IMR-90 (cell line): ENCODE measurements at regions not wholly inside any gene's neighbourhood (a gene's known extent, or its start where the extent isn't known, plus 50 kb on each side); places are given as distances from the start of the nearest gene placed in this dataset.
A peak's percentile ranks its signal among the peaks of the same experiment; 100 is the strongest.

Source experiments
- ATAC-seq: fragments of 200-7000 bp; cut with Tn5 transposase; 2 replicates; pipeline ENCODE4 v1.9.1; 2020; ENCODE audit warnings: low read depth, mild to moderate bottlenecking, moderate library complexity
- BruUV-seq: library from RNA; stranded (reverse); fragments of 400-500 nt; replicated peaks from 2 replicates; lab custom pipeline; 2021; lab: Mats Ljungman, UMichigan
- CTCF ChIA-PET: fragments of 300-600 bp; formaldehyde crosslinking; extraction: SDS; loops from one replicate; lab custom pipeline; 2021; ENCODE audit warnings: antibody characterized with exemption; lab: Yijun Ruan, JAX
- POLR2A ChIA-PET: fragments of 300-600 bp; sonication (Branson Sonifier 250); formaldehyde crosslinking; loops from one replicate; lab custom pipeline; 2022; ENCODE audit warnings: antibody characterized with exemption; ENCODE audit not compliant: unreplicated experiment; lab: Charles Lee
- DNase-seq: peaks from one replicate; pipeline ENCODE4 v3.0.0; 2013
- H2AFZ ChIP-seq: replicated peaks from 2 replicates; pipeline ENCODE3; 2013; ENCODE audit warnings: low read length, mild to moderate bottlenecking; ENCODE audit not compliant: poor library complexity
- H2AK5ac ChIP-seq: 2 replicates; pipeline ENCODE4 v1.6.1; 2013; ENCODE audit warnings: low read depth, low read length, inconsistent platforms
- H2AK9ac ChIP-seq: replicated peaks from 2 replicates; pipeline ENCODE3; 2013; ENCODE audit warnings: mild to moderate bottlenecking, low read depth, low read length, moderate library complexity; ENCODE audit not compliant: poor library complexity
- H2BK120ac ChIP-seq: 2 replicates; pipeline ENCODE4 v1.6.1; 2013; ENCODE audit warnings: low read depth, low read length, inconsistent platforms
- H2BK15ac ChIP-seq: 3 replicates; pipeline ENCODE4 v1.6.1; 2013; ENCODE audit warnings: low read depth, low read length, inconsistent platforms
- H2BK20ac ChIP-seq: 2 replicates; pipeline ENCODE4 v1.6.1; 2013; ENCODE audit warnings: low read depth, mild to moderate bottlenecking, inconsistent platforms, low read length, moderate library complexity
- H2BK5ac ChIP-seq: 2 replicates; pipeline ENCODE4 v1.6.1; 2013; ENCODE audit warnings: mild to moderate bottlenecking, low read depth, low read length, inconsistent platforms; ENCODE audit not compliant: poor library complexity, severe bottlenecking
- H3K14ac ChIP-seq: replicated peaks from 2 replicates; pipeline ENCODE4 v1.6.1; 2013; ENCODE audit warnings: low read depth, low read length, inconsistent platforms
- H3K18ac ChIP-seq: 2 replicates; pipeline ENCODE4 v1.6.1; 2013; ENCODE audit warnings: low read depth, low read length, control low read depth
- H3K23ac ChIP-seq: 2 replicates; pipeline ENCODE4 v1.6.1; 2013; ENCODE audit warnings: low read depth, low read length, inconsistent platforms
- H3K27ac ChIP-seq: 2 replicates; pipeline ENCODE4 v1.5.1; 2013; ENCODE audit warnings: mild to moderate bottlenecking, control low read depth, low read length; ENCODE audit not compliant: insufficient read depth
- H3K27me3 ChIP-seq: 2 replicates; pipeline ENCODE4 v1.6.1; 2013; ENCODE audit warnings: low read length; ENCODE audit not compliant: control insufficient read depth, insufficient read depth
- H3K36me3 ChIP-seq: 2 replicates; pipeline ENCODE4 v1.6.1; 2013; ENCODE audit warnings: low read length, mixed read lengths; ENCODE audit not compliant: control insufficient read depth, insufficient read depth
- H3K4ac ChIP-seq: 2 replicates; pipeline ENCODE4 v1.6.1; 2013; ENCODE audit warnings: low read depth, low read length, inconsistent platforms
- H3K4me1 ChIP-seq: 2 replicates; pipeline ENCODE4 v1.6.1; 2013; ENCODE audit warnings: low read length, mixed read lengths; ENCODE audit not compliant: control insufficient read depth, insufficient read depth
- H3K4me2 ChIP-seq: 2 replicates; pipeline ENCODE4 v1.6.1; 2013; ENCODE audit warnings: low read depth, mild to moderate bottlenecking, control low read depth, low read length, moderate library complexity
- H3K4me3 ChIP-seq: 2 replicates; pipeline ENCODE4 v1.5.1; 2013; ENCODE audit warnings: low read depth, mild to moderate bottlenecking, control low read depth, low read length, moderate library complexity; ENCODE audit not compliant: insufficient read depth
- H3K56ac ChIP-seq: 2 replicates; pipeline ENCODE4 v1.6.1; 2013; ENCODE audit warnings: low read length, inconsistent platforms; ENCODE audit not compliant: insufficient read depth; ENCODE audit errors: extremely low read depth
- H3K79me1 ChIP-seq, 2 experiments: 2 replicates each; pipeline ENCODE4 v1.6.1; 2013; ENCODE audit warnings: low read length in 2 of 2, inconsistent platforms in 1 of 2, low read depth in 1 of 2
- H3K9ac ChIP-seq: 2 replicates; pipeline ENCODE4 v1.6.1; 2013; ENCODE audit warnings: low read depth, low read length, control low read depth
- H3K9me1 ChIP-seq: 2 replicates; pipeline ENCODE4 v1.6.1; 2013; ENCODE audit warnings: low read length, inconsistent platforms; ENCODE audit not compliant: insufficient read depth
- H3K9me3 ChIP-seq: 2 replicates; pipeline ENCODE4 v1.6.1; 2013; ENCODE audit warnings: low read length; ENCODE audit not compliant: control insufficient read depth, insufficient read depth
- H4K20me1 ChIP-seq: 2 replicates; pipeline ENCODE4 v1.6.1; 2013; ENCODE audit warnings: low read length, inconsistent platforms; ENCODE audit not compliant: insufficient read depth
- H4K5ac ChIP-seq: 2 replicates; pipeline ENCODE4 v1.6.1; 2013; ENCODE audit warnings: mild to moderate bottlenecking, low read depth, low read length, control low read depth
- H4K8ac ChIP-seq, 2 experiments: 2 replicates each; pipeline ENCODE4 v1.6.1; 2013; ENCODE audit warnings: low read depth in 2 of 2, low read length in 2 of 2, control low read depth in 1 of 2, inconsistent platforms in 1 of 2
- H4K91ac ChIP-seq: 2 replicates; pipeline ENCODE4 v1.6.1; 2013; ENCODE audit warnings: low read depth, low read length, inconsistent platforms; ENCODE audit not compliant: insufficient read depth
- BHLHE40 ChIP-seq: fragments of 150-350 bp; IDR thresholded peaks from 2 replicates; pipeline ENCODE4 v1.6.1; 2016; ENCODE audit warnings: mild to moderate bottlenecking, low read depth, low read length
- CEBPB ChIP-seq: IDR thresholded peaks from 2 replicates; pipeline ENCODE4 v1.6.1; 2012; ENCODE audit warnings: low read depth, low read length, improper control_type of control experiment
- CHD1 ChIP-seq: IDR thresholded peaks from 2 replicates; pipeline ENCODE4 v1.6.1; 2012; ENCODE audit warnings: low read depth, low read length, improper control_type of control experiment
- FOS ChIP-seq: fragments of 150-350 bp; IDR thresholded peaks from 2 replicates; pipeline ENCODE4 v1.6.1; 2016; ENCODE audit warnings: low read depth, low read length
- MAFK ChIP-seq: IDR thresholded peaks from 2 replicates; pipeline ENCODE4 v1.6.1; 2012; ENCODE audit warnings: low read depth, low read length, improper control_type of control experiment
- MAZ ChIP-seq: IDR thresholded peaks from 2 replicates; pipeline ENCODE4 v1.6.1; 2012; ENCODE audit warnings: low read depth, mild to moderate bottlenecking, low read length, improper control_type of control experiment, moderate library complexity, borderline replicate concordance
- MXI1 ChIP-seq: IDR thresholded peaks from 2 replicates; pipeline ENCODE4 v1.6.1; 2012; ENCODE audit warnings: low read depth, mild to moderate bottlenecking, low read length, moderate library complexity, borderline replicate concordance
- NFE2L2 ChIP-seq: fragments of 150-350 bp; IDR thresholded peaks from 2 replicates; pipeline ENCODE4 v1.6.1; 2016; ENCODE audit warnings: low read depth, mild to moderate bottlenecking, low read length
- POLR2A ChIP-seq: IDR thresholded peaks from 2 replicates; pipeline ENCODE4 v1.6.1; 2012; ENCODE audit warnings: mild to moderate bottlenecking, low read depth, low read length
- RAD21 ChIP-seq: IDR thresholded peaks from 2 replicates; pipeline ENCODE4 v1.6.1; 2012; ENCODE audit warnings: low read length, improper control_type of control experiment
- RCOR1 ChIP-seq: IDR thresholded peaks from 2 replicates; pipeline ENCODE4 v1.6.1; 2012; ENCODE audit warnings: mild to moderate bottlenecking, low read length, improper control_type of control experiment; ENCODE audit not compliant: insufficient replicate concordance
- RFX5 ChIP-seq: IDR thresholded peaks from 2 replicates; pipeline ENCODE4 v1.8.0; 2012; ENCODE audit warnings: low read depth, mild to moderate bottlenecking, low read length, moderate library complexity
- SMC3 ChIP-seq: fragments of 150-350 bp; IDR thresholded peaks from 2 replicates; pipeline ENCODE4 v1.6.1; 2016; ENCODE audit warnings: low read depth, mild to moderate bottlenecking, antibody characterized with exemption, low read length, moderate library complexity
- dilution Hi-C: fragments of 300-500 bp; cut with HindIII; formaldehyde crosslinking; loops from one replicate; pipeline ENCODE4 v1.14.3; 2018; ENCODE audit warnings: low sequenced_read_pairs; ENCODE audit not compliant: unreplicated experiment
- in situ Hi-C: fragments of 300-500 bp; cut with MboI; formaldehyde crosslinking; loops from 3 replicates; pipeline ENCODE4 v1.14.3; 2019; ENCODE audit warnings: low sequenced_read_pairs, inconsistent platforms, mixed read lengths
- intact Hi-C: fragments of 100-400 bp; cut with micrococcal nuclease; formaldehyde crosslinking; loops from 2 replicates; pipeline ENCODE4 v1.10.0; 2022
- TF ChIP-seq, protein P1 (sequence below): fragments of 150-350 bp; IDR thresholded peaks from 2 replicates; pipeline ENCODE4 v1.6.1; 2017; ENCODE audit warnings: mild to moderate bottlenecking, antibody characterized with exemption, low read length, low read depth
- TF ChIP-seq, protein P2 (sequence below): fragments of 150-350 bp; IDR thresholded peaks from 2 replicates; pipeline ENCODE4 v1.6.1; 2016; ENCODE audit warnings: low read depth, mild to moderate bottlenecking, low read length, moderate library complexity, borderline replicate concordance
- TF ChIP-seq, protein P3 (sequence below): conservative IDR thresholded peaks from 2 replicates; pipeline ENCODE4 v1.5.1; 2012; ENCODE audit warnings: mild to moderate bottlenecking, low read depth, low read length, improper control_type of control experiment

DNA sequence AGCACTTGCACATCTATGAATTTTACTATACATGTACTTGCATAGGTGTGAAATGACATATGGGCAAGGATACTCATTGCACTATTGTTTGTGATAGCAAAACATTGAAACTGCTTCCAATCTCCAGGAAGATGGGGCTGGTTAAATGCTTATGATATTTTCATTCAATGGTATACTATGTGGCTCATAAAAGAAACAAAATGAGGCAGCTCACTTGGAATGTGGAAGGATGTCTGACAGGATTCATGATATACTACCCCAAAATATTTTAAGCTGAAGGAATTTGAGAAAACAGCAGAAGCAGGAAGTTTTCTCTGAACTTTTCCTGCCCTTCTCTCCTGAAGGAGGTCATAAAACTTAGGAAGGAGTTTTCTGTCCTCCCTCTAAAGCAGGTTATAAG lies 99.6 kb upstream of the CAST start:
- Histone ChIP-seq H3K36me3 (no peaks in the 10 kb centered on the region), H2BK20ac (peak overlapping the region; percentile 88; the same call in 1 of the 2 replicates), H2AK5ac (no peak overlapping the region), H3K27ac (peak overlapping the region; percentile 39; the same call in 1 of the 2 replicates), H4K20me1 (no peaks in the 10 kb centered on the region), H3K9ac (no peak overlapping the region; the same call in 1 of the 2 replicates), H3K4me1 (peaks cover 14% of the 10 kb centered on the region; the same call in 1 of the 2 replicates), H4K5ac (no peak overlapping the region), H3K18ac (peak overlapping the region; percentile 88), H2BK5ac (peak overlapping the region; percentile 93), H2AK9ac (no peak overlapping the region), H3K23ac (peak overlapping the region; percentile 72; the same call in 1 of the 2 replicates), H3K56ac (peak overlapping the region; percentile 85), H2AFZ (no peak overlapping the region), H3K4me2 (peak overlapping the region; percentile 46; the same call in 1 of the 2 replicates), H4K91ac (peak overlapping the region; percentile 22; the same call in 1 of the 2 replicates), H3K4me3 (no peak overlapping the region), H3K14ac (peak overlapping the region; percentile 93; the same call in 1 of the 2 replicates), H3K4ac (peak overlapping the region; percentile 78; the same call in 1 of the 2 replicates), H3K79me1 (no peaks in the 10 kb centered on the region), H3K9me3 (peaks cover 2% of the 10 kb centered on the region; the same call in 1 of the 2 replicates), H3K27me3 (no peaks in the 10 kb centered on the region), H3K9me1 (peaks cover 6% of the 10 kb centered on the region; the same call in 1 of the 2 replicates), H2BK15ac (peak overlapping the region; percentile 21; the same call in 1 of the 3 replicates), H4K8ac (peak overlapping the region in 1 of 2 experiments; percentile 95; a peak in 3 of 4 replicates), H2BK120ac (peak overlapping the region; percentile 94)
- DNase-seq = peak; percentile 69
- ATAC-seq = peak; percentile 87
- no peak for TF ChIP-seq RCOR1
- TF ChIP-seq RAD21 = no peak
- TF ChIP-seq CHD1 = no peak
- TF ChIP-seq CEBPB = no peak
- no peak for TF ChIP-seq MAFK
- TF ChIP-seq, protein P1, sequence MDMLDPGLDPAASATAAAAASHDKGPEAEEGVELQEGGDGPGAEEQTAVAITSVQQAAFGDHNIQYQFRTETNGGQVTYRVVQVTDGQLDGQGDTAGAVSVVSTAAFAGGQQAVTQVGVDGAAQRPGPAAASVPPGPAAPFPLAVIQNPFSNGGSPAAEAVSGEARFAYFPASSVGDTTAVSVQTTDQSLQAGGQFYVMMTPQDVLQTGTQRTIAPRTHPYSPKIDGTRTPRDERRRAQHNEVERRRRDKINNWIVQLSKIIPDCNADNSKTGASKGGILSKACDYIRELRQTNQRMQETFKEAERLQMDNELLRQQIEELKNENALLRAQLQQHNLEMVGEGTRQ = no peak
- no peak for TF ChIP-seq SMC3
- TF ChIP-seq RFX5 = no peak
- TF ChIP-seq NFE2L2 = no peak
- no peak for TF ChIP-seq MAZ
- no peak for TF ChIP-seq MXI1
- TF ChIP-seq FOS = no peak
- TF ChIP-seq POLR2A = no peak
- TF ChIP-seq, protein P2, sequence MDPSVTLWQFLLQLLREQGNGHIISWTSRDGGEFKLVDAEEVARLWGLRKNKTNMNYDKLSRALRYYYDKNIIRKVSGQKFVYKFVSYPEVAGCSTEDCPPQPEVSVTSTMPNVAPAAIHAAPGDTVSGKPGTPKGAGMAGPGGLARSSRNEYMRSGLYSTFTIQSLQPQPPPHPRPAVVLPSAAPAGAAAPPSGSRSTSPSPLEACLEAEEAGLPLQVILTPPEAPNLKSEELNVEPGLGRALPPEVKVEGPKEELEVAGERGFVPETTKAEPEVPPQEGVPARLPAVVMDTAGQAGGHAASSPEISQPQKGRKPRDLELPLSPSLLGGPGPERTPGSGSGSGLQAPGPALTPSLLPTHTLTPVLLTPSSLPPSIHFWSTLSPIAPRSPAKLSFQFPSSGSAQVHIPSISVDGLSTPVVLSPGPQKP = no peak
- TF ChIP-seq BHLHE40 = no peak
- TF ChIP-seq, protein P3, sequence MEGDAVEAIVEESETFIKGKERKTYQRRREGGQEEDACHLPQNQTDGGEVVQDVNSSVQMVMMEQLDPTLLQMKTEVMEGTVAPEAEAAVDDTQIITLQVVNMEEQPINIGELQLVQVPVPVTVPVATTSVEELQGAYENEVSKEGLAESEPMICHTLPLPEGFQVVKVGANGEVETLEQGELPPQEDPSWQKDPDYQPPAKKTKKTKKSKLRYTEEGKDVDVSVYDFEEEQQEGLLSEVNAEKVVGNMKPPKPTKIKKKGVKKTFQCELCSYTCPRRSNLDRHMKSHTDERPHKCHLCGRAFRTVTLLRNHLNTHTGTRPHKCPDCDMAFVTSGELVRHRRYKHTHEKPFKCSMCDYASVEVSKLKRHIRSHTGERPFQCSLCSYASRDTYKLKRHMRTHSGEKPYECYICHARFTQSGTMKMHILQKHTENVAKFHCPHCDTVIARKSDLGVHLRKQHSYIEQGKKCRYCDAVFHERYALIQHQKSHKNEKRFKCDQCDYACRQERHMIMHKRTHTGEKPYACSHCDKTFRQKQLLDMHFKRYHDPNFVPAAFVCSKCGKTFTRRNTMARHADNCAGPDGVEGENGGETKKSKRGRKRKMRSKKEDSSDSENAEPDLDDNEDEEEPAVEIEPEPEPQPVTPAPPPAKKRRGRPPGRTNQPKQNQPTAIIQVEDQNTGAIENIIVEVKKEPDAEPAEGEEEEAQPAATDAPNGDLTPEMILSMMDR = no peak
- ChIA-PET POLR2A (no interaction called here), CTCF (interaction anchor here (0.7 kb wide), 1 partner anchor 120 kb away, joined by 3 read pairs; no protein-coding TSS in a partner anchor)
- in situ Hi-C loops = no loop called here
- intact Hi-C loops = no loop called here
- dilution Hi-C loops = no loop called here
- BruUV-seq = no TSS peak
